Neural cell (in vitro differentiated cells): ENCODE measurements at regions not wholly inside any gene's neighbourhood (a gene's known extent, or its start where the extent isn't known, plus 50 kb on each side); places are given as distances from the start of the nearest gene placed in this dataset.

ENCODE experiments used
- H2AFZ ChIP-seq: fragments of 200-600, 300-800 bp; sonication (generic), shearing (Covaris generic); 2 replicates; pipeline ENCODE4 v1.6.0; 2014; ENCODE audit warnings: low read depth, mild to moderate bottlenecking, antibody characterized with exemption, low read length, moderate library complexity
- H3F3A ChIP-seq: fragments of 200-600 bp; shearing (Covaris generic); 2 replicates; pipeline ENCODE4 v1.6.1; 2016; ENCODE audit warnings: mild to moderate bottlenecking, moderate library complexity, mixed read lengths, antibody characterized with exemption, low read length; ENCODE audit not compliant: insufficient read depth, poor library complexity, severe bottlenecking
- H3K27ac ChIP-seq: fragments of 200-600, 300-800 bp; sonication (generic), shearing (Covaris generic); 2 replicates; pipeline ENCODE4 v1.5.1; 2014; ENCODE audit warnings: mild to moderate bottlenecking, low read length, moderate library complexity
- H3K27me3 ChIP-seq: fragments of 300-800, 200-600 bp; sonication (generic), shearing (Covaris generic); 2 replicates; pipeline ENCODE4 v1.6.0; 2014; ENCODE audit warnings: mild to moderate bottlenecking, low read depth, low read length, moderate library complexity; ENCODE audit not compliant: insufficient read depth
- H3K36me3 ChIP-seq: fragments of 300-800, 200-600 bp; sonication (generic), shearing (Covaris generic); 2 replicates; pipeline ENCODE4 v1.5.1; 2014; ENCODE audit warnings: mild to moderate bottlenecking, antibody characterized with exemption, low read length, moderate library complexity; ENCODE audit not compliant: insufficient read depth
- H3K4me2 ChIP-seq: fragments of 300-800, 200-600 bp; sonication (generic), shearing (Covaris generic); 2 replicates; pipeline ENCODE4 v1.6.0; 2014; ENCODE audit warnings: mild to moderate bottlenecking, low read length
- H3K4me3 ChIP-seq: fragments of 300-800, 200-600 bp; sonication (generic), shearing (Covaris generic); 2 replicates; pipeline ENCODE4 v1.5.1; 2014; ENCODE audit warnings: mild to moderate bottlenecking, low read length, moderate library complexity
- H3K79me2 ChIP-seq: fragments of 200-600 bp; shearing (Covaris generic); replicated peaks from 2 replicates; pipeline ENCODE4 v1.6.0; 2014; ENCODE audit warnings: mild to moderate bottlenecking, low read length, moderate library complexity; ENCODE audit not compliant: insufficient read depth
- H3K9ac ChIP-seq: fragments of 300-800, 200-600 bp; sonication (generic), shearing (Covaris generic); 2 replicates; pipeline ENCODE4 v1.6.1; 2016; ENCODE audit warnings: mild to moderate bottlenecking, low read length, mixed read lengths
- H3K9me2 ChIP-seq: fragments of 200-600 bp; shearing (Covaris generic); 2 replicates; pipeline ENCODE4 v1.6.1; 2016; ENCODE audit warnings: mild to moderate bottlenecking, low read length, mixed read lengths; ENCODE audit not compliant: insufficient read depth
- H3K9me3 ChIP-seq: fragments of 200-600, 300-800 bp; sonication (generic), shearing (Covaris generic); 2 replicates; pipeline ENCODE4 v1.6.1; 2016; ENCODE audit warnings: mild to moderate bottlenecking, mixed run types, low read length, moderate library complexity, mixed read lengths
- H4K20me1 ChIP-seq: fragments of 200-600 bp; shearing (Covaris generic); 2 replicates; pipeline ENCODE4 v1.6.1; 2016; ENCODE audit warnings: mild to moderate bottlenecking, mixed run types; ENCODE audit not compliant: insufficient read depth
- EP300 ChIP-seq: fragments of 450-650 bp; conservative IDR thresholded peaks from 2 replicates; pipeline ENCODE4 v1.6.1; 2014; ENCODE audit warnings: antibody characterized with exemption, mild to moderate bottlenecking, moderate library complexity; ENCODE audit not compliant: poor library complexity, severe bottlenecking
- EZH2 ChIP-seq: fragments of 200-600, 300-800 bp; shearing (Covaris generic), sonication (generic); IDR thresholded peaks from 2 replicates; pipeline ENCODE4 v1.6.1; 2014; ENCODE audit warnings: antibody characterized with exemption, low read length, borderline replicate concordance, mild to moderate bottlenecking; ENCODE audit not compliant: insufficient read depth, poor library complexity, severe bottlenecking
- MXI1 ChIP-seq: fragments of 450-650 bp; conservative IDR thresholded peaks from 2 replicates; pipeline ENCODE4 v1.6.1; 2014; ENCODE audit warnings: antibody characterized with exemption, mild to moderate bottlenecking; ENCODE audit not compliant: poor library complexity, severe bottlenecking
- POLR2AphosphoS5 ChIP-seq: IDR thresholded peaks from 2 replicates; pipeline ENCODE4 v1.6.1; 2012
- RAD21 ChIP-seq: fragments of 450-650 bp; conservative IDR thresholded peaks from 2 replicates; pipeline ENCODE4 v1.6.1; 2014; ENCODE audit warnings: antibody characterized with exemption, mild to moderate bottlenecking, moderate library complexity
- SMC3 ChIP-seq: fragments of 450-650 bp; conservative IDR thresholded peaks from 2 replicates; pipeline ENCODE4 v1.6.1; 2014; ENCODE audit warnings: antibody characterized with exemption, mild to moderate bottlenecking, moderate library complexity; ENCODE audit not compliant: poor library complexity
- TAF1 ChIP-seq: IDR thresholded peaks from 2 replicates; pipeline ENCODE4 v1.6.1; 2012; ENCODE audit warnings: low read depth
- TF ChIP-seq, protein P1 (sequence below): fragments of 450-650 bp; IDR thresholded peaks from 2 replicates; pipeline ENCODE4 v1.5.1; 2014; ENCODE audit warnings: antibody characterized with exemption, mild to moderate bottlenecking, moderate library complexity; ENCODE audit not compliant: poor library complexity, severe bottlenecking
- TF ChIP-seq, protein P2 (sequence below): IDR thresholded peaks from 2 replicates; pipeline ENCODE4 v1.6.1; 2012; ENCODE audit warnings: borderline replicate concordance

DNA sequence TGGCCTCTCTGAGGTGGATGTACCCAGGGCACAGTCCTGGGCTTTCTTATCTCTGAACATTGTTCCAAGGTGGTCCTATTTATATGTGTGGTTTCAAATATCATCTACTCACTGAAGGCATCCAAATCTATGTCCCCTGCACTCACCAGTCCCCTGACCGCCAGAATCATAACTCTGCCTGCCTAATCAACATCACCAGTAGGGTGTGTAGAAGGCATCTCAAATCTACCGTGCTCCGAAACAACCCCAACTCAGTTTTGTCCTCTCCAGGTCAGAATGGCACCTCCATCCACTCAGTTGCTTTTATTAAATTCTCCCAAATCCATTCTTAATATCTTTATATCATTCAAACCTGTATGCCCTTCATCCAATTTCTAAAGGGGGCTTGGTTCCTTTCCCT is 536.3 kb downstream of the GRIN2A start:
- Histone ChIP-seq H4K20me1 (no peaks in the 10 kb centered on the region), H3K36me3 (no peaks in the 10 kb centered on the region), H3K27ac (no peak overlapping the region), H3K9ac (no peak overlapping the region), H3K27me3 (no peaks in the 10 kb centered on the region), H3F3A (no peaks in the 10 kb centered on the region), H3K4me3 (no peak overlapping the region), H2AFZ (no peak overlapping the region), H3K9me2 (no peaks in the 10 kb centered on the region), H3K4me2 (no peak overlapping the region), H3K79me2 (no peaks in the 10 kb centered on the region), H3K9me3 (no peaks in the 10 kb centered on the region)
- TF ChIP-seq, protein P1, sequence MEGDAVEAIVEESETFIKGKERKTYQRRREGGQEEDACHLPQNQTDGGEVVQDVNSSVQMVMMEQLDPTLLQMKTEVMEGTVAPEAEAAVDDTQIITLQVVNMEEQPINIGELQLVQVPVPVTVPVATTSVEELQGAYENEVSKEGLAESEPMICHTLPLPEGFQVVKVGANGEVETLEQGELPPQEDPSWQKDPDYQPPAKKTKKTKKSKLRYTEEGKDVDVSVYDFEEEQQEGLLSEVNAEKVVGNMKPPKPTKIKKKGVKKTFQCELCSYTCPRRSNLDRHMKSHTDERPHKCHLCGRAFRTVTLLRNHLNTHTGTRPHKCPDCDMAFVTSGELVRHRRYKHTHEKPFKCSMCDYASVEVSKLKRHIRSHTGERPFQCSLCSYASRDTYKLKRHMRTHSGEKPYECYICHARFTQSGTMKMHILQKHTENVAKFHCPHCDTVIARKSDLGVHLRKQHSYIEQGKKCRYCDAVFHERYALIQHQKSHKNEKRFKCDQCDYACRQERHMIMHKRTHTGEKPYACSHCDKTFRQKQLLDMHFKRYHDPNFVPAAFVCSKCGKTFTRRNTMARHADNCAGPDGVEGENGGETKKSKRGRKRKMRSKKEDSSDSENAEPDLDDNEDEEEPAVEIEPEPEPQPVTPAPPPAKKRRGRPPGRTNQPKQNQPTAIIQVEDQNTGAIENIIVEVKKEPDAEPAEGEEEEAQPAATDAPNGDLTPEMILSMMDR: no peak
- TF ChIP-seq MXI1: no peak
- TF ChIP-seq SMC3: no peak
- TF ChIP-seq, protein P2, sequence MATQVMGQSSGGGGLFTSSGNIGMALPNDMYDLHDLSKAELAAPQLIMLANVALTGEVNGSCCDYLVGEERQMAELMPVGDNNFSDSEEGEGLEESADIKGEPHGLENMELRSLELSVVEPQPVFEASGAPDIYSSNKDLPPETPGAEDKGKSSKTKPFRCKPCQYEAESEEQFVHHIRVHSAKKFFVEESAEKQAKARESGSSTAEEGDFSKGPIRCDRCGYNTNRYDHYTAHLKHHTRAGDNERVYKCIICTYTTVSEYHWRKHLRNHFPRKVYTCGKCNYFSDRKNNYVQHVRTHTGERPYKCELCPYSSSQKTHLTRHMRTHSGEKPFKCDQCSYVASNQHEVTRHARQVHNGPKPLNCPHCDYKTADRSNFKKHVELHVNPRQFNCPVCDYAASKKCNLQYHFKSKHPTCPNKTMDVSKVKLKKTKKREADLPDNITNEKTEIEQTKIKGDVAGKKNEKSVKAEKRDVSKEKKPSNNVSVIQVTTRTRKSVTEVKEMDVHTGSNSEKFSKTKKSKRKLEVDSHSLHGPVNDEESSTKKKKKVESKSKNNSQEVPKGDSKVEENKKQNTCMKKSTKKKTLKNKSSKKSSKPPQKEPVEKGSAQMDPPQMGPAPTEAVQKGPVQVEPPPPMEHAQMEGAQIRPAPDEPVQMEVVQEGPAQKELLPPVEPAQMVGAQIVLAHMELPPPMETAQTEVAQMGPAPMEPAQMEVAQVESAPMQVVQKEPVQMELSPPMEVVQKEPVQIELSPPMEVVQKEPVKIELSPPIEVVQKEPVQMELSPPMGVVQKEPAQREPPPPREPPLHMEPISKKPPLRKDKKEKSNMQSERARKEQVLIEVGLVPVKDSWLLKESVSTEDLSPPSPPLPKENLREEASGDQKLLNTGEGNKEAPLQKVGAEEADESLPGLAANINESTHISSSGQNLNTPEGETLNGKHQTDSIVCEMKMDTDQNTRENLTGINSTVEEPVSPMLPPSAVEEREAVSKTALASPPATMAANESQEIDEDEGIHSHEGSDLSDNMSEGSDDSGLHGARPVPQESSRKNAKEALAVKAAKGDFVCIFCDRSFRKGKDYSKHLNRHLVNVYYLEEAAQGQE: no peak
- TF ChIP-seq TAF1: no peak
- no peak for TF ChIP-seq EP300

DNA sequence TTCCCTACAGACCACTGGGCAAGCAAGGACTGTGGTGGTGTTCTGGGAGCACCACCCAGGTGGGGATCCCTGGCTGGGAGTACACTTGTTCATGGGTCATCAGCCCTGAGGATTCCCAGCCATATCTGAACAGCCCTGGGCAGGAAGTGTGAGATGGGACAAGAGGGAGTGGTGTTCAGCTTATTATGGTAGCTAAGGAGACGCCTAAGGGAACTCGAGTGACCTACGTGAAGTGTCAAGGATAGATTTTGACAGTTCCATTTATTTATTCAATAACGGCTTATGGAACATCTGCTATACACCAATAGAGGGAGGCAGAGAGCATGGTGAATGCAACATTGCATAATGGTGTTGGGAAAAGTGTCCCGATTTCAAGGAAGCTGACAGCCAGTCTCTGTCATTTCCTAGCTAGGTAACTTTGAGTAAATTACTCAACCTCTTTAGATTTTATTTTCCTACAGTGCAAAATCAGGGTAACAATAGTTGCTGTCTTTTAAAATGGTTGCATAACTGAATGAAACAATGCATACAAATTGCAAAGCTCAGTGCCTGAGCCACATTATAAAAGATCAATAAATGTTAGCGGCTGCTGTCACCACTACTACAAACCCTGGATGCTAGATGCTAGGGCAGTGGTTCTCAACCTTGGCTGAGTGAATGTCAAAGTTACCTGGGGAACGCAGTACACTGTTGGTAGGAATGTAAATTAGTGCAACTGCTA is 534.1 kb downstream of the GRIN2A start:
- Histone ChIP-seq H3K4me3 (no peak overlapping the region), H3K27me3 (no peaks in the 10 kb centered on the region), H4K20me1 (no peaks in the 10 kb centered on the region), H3K9me2 (no peaks in the 10 kb centered on the region), H3K27ac (no peak overlapping the region), H3K79me2 (no peaks in the 10 kb centered on the region), H3K9me3 (no peaks in the 10 kb centered on the region), H3F3A (no peaks in the 10 kb centered on the region), H3K9ac (no peak overlapping the region), H3K36me3 (no peaks in the 10 kb centered on the region), H3K4me2 (no peak overlapping the region), H2AFZ (no peak overlapping the region)
- TF ChIP-seq MXI1: no peak
- TF ChIP-seq POLR2AphosphoS5: no peak
- TF ChIP-seq, protein P1: peak; percentile 61
- no peak for TF ChIP-seq TAF1
- TF ChIP-seq EP300: no peak
- TF ChIP-seq EZH2: no peak
- peak; percentile 53 for TF ChIP-seq RAD21
- peak; percentile 62 for TF ChIP-seq SMC3
- TF ChIP-seq, protein P2: no peak
